ENCODE measurements at regions not wholly inside any gene's neighbourhood (a gene's known extent, or its start where the extent isn't known, plus 50 kb on each side); places are given as distances from the start of the nearest gene placed in this dataset.
"Not testable (repeated sequence)": the region's sequence is repeated elsewhere in the genome, so short reads cannot be mapped to it uniquely, and the experiment has no call there.

DNA sequence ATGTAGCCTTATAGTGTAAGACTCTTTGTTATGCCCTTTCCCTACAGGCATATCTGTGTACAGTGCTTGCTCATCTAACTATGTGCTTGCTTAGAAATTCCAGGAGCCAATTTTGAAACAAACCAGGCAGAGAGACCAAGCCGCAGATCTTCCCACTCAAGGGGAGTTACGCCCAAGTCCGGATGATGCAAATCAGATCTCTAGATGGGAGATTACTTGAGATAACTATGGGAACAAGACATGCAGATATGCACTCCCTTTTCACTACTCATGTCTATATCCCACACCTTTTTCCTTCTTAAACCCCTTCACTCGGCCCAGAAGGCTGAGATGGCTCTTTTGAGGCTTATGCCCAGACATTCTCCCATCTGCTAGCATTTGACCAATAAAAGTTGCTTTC is 179.7 kb upstream of the ZNF658 start:
- DNase-seq; H3K36me3 Mint-ChIP-seq (ENCODE audit: low read depth); H3K9me3 Mint-ChIP-seq (ENCODE audit: low read depth); H3K27ac Mint-ChIP-seq; intact Hi-C loops (cut with DNase I, micrococcal nuclease); H3K4me3 Mint-ChIP-seq; POLR2A ChIA-PET; H3K27me3 Mint-ChIP-seq; CTCF ChIA-PET; ATAC-seq; H3K4me1 Mint-ChIP-seq: not testable (repeated sequence)

DNA sequence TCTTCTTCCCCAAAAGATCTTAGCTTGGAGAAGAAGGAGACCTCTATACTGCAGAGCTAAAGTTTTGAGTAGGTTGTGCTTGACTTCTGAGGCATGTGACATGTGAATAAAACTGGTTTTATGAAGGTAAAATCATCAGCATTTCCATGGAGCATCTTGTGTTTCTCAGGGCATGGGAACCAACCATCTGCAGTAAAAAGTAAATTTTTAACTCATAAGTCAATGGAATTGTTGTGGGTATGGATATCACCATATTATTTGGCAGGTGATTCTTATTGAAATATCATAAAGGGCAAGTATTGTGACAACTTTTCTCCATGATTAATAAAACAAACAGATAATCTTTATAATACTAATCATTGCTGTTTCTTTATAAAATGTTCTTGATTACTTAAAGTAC is 173.0 kb upstream of the ZNF658 start:
- H3K4me1 Mint-ChIP-seq; ATAC-seq; intact Hi-C loops (cut with DNase I, micrococcal nuclease); CTCF ChIA-PET; POLR2A ChIA-PET; H3K27ac Mint-ChIP-seq; H3K36me3 Mint-ChIP-seq (ENCODE audit: low read depth); H3K27me3 Mint-ChIP-seq; DNase-seq; H3K9me3 Mint-ChIP-seq (ENCODE audit: low read depth); H3K4me3 Mint-ChIP-seq: not testable (repeated sequence)

DNA sequence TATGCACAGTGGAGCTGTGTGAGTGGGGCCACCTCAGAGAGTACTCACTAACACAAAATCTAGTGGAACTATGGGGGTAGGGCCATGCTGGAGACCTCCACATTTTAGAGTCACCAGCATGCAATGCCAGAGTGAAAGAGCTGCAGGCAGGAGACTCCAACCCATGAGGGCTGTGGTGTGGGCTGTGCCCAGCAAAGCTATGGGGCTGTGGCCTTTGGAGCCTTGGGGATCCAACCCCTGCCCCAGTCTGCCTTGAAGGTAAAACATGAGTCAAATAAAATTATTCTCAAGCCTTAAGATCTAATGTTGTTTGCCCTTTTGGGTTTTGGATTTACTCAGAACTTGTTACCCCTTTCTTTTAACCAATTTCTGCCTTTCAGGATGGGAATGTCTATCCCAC is 163.8 kb upstream of the ZNF658 start:
- DNase-seq; H3K27ac Mint-ChIP-seq; H3K9me3 Mint-ChIP-seq (ENCODE audit: low read depth); H3K36me3 Mint-ChIP-seq (ENCODE audit: low read depth); H3K4me1 Mint-ChIP-seq; POLR2A ChIA-PET; intact Hi-C loops (cut with DNase I, micrococcal nuclease); H3K27me3 Mint-ChIP-seq; CTCF ChIA-PET; H3K4me3 Mint-ChIP-seq; ATAC-seq: not testable (repeated sequence)

DNA sequence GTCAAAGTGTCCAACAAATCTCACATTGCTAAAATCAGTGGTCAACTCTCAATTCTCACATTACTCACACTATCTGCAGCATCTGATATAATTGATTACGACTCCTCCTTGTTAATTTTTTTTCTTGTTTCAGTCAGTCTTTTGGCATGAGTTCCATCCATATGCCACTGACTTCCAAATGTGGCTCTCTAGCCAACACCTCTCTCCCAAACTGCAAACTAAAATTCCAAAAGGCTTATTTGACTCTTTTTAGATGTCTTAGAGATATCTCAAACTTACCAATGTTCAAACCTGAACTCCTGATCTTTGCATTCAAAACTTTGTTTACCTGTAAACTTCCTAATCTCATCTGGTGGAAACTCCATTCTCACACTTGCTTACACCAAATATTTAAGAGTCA is 162.1 kb upstream of the ZNF658 start:
- H3K27ac Mint-ChIP-seq; POLR2A ChIA-PET; ATAC-seq; H3K36me3 Mint-ChIP-seq (ENCODE audit: low read depth); H3K4me1 Mint-ChIP-seq; H3K4me3 Mint-ChIP-seq; H3K9me3 Mint-ChIP-seq (ENCODE audit: low read depth); DNase-seq; H3K27me3 Mint-ChIP-seq; CTCF ChIA-PET; intact Hi-C loops (cut with DNase I, micrococcal nuclease): not testable (repeated sequence)

DNA sequence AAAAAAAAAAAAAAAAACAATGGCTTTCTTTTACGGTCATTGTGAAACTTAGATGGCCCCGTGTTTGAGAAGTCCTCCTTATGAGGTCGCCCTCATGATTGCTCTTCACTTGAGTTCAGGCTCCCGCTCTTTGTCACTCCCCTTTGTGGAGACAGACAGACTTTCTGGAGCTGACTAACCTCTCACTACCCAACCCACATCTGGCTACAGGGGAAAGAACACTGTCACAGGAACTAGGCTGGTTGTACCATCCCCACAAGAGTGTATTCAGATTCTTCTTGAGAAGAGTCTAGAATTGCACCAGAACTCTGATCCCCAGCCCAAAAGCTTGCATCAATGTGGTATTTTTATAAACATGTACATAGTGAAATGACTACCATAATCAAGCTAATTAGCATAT is 160.4 kb upstream of the ZNF658 start:
- H3K27me3 Mint-ChIP-seq; CTCF ChIA-PET; DNase-seq; H3K27ac Mint-ChIP-seq; H3K36me3 Mint-ChIP-seq (ENCODE audit: low read depth); POLR2A ChIA-PET; H3K9me3 Mint-ChIP-seq (ENCODE audit: low read depth); H3K4me3 Mint-ChIP-seq; intact Hi-C loops (cut with DNase I, micrococcal nuclease); H3K4me1 Mint-ChIP-seq: not testable (repeated sequence)
- ATAC-seq = peak; percentile 63

DNA sequence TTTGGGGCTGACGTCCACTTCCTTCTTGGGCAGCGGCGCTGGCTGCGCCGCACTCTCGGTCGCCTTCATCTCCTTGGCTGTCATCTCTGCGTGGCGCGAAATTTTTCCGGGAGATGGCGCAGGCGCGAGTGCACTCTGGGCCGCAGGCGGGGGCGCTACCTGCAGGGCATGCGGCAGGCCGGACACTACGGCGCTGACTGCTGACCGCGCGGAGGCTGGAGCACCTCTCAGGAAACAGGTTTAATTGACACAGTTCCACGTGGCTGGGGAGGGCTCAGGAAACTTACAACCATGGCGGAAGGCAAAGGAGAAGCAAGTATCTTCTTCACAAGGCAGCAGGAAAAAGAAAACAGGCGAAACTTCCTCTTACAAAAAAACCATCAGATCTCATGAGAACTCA is 154.7 kb upstream of the ZNF658 start:
- not testable (repeated sequence) for H3K36me3 Mint-ChIP-seq (ENCODE audit: low read depth); ATAC-seq; H3K27ac Mint-ChIP-seq

DNA sequence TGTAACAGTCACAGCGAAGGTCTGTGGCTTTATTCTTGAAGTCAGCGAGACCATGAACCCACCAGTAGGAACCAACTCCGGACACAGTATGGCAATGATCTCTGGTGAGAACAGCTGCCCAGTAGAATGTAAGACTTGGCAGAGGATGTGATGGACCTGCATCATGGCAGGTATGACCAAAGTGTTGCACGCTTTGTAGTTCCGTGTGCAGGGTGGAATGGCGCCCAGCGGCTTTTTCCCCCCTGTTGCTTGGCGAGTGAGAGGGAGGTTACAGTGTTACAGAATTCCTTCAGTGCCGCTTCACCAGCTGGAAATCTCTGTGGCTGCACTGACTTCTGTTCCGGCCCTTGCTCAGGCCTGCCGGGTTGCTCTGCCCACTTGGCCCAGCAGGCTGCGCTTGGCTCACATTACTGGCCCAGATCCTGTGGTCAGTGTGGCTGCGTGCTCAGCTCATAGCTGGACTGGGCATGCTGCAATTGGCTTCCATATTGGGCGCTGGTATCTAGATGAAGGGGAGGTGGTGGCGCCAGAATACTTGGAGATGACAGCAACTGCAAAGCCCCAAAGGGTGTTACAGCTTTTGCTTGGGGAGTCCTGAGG is 148.1 kb upstream of the ZNF658 start:
- H3K4me3 Mint-ChIP-seq; H3K36me3 Mint-ChIP-seq (ENCODE audit: low read depth); POLR2A ChIA-PET; DNase-seq; intact Hi-C loops (cut with DNase I, micrococcal nuclease); H3K4me1 Mint-ChIP-seq; ATAC-seq; H3K27me3 Mint-ChIP-seq; H3K9me3 Mint-ChIP-seq (ENCODE audit: low read depth); CTCF ChIA-PET; H3K27ac Mint-ChIP-seq: not testable (repeated sequence)

More for the DNA sequence above, 154.7 kb upstream of the ZNF658 start:
- H3K4me1 Mint-ChIP-seq; POLR2A ChIA-PET; intact Hi-C loops (cut with DNase I, micrococcal nuclease); H3K27me3 Mint-ChIP-seq; H3K9me3 Mint-ChIP-seq (ENCODE audit: low read depth); DNase-seq; CTCF ChIA-PET; H3K4me3 Mint-ChIP-seq: not testable (repeated sequence)

DNA sequence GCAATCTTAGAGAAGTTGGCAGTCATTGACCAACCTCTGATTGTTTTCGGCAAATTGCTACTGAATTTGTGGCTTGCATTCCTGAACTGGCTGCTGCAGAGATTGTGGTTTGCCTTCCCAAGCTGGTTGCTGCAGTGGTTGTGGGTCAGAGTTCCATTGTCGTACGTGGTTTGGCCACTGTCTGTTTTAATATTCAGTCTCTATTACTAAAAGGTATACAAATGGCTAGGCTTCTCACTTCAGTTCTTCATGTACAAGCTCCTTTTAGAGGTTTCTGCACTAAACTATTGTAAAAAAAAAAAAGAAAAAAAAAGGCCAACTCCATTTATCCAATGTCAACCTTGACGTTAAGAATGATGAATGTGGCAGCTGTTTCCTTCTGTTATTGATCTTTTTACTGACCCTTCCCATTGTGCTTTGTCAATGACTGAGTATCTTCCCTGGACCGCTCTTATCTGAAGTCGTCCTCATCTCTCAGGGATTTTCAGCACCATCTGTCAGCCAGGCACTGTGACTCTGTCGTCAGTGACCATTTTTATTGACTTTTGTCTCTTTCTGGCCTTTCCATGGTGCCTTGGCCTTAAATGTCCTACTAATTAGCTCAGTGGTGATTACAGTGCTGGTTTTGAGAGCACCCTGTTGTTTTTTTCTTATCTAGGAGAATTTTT is 140.6 kb upstream of the ZNF658 start:
- H3K36me3 Mint-ChIP-seq (ENCODE audit: low read depth); H3K27ac Mint-ChIP-seq; POLR2A ChIA-PET; H3K4me1 Mint-ChIP-seq; intact Hi-C loops (cut with DNase I, micrococcal nuclease); H3K27me3 Mint-ChIP-seq; H3K4me3 Mint-ChIP-seq; CTCF ChIA-PET; DNase-seq; ATAC-seq; H3K9me3 Mint-ChIP-seq (ENCODE audit: low read depth): not testable (repeated sequence)

DNA sequence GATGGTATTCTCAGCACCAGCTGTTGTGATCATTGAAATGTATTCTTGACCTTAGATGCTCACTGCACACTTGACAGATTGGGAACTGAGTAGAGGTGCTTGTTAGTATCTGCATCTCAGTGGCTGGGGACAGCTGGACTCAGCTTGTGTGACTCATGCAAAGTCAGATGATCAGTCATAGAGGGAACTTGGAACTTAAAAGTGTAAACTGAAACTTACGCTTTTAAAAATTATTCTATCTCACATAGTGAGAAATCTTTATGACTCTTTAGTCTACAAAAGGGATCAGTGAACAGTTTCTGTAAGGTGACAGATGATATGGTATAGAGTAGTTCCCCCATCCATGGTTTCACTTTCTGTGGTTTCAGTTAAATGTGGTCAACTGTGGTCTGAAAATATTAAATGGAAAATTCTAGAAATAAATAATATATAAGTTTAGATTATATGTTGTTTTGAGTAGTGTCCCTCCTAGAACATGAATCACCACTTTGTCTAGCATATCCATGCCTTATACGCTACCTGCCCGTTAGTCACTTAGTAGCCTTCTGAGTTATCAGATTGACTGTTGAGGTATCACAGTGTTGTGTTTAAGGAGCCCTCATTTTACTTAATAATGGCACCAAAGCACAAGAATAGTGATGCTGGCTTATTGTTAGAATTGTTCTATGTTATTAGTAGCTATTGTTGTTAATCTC is 135.6 kb upstream of the ZNF658 start:
- H3K9me3 Mint-ChIP-seq (ENCODE audit: low read depth); CTCF ChIA-PET; H3K36me3 Mint-ChIP-seq (ENCODE audit: low read depth); H3K27me3 Mint-ChIP-seq; intact Hi-C loops (cut with DNase I, micrococcal nuclease); H3K27ac Mint-ChIP-seq; H3K4me1 Mint-ChIP-seq; POLR2A ChIA-PET; DNase-seq; H3K4me3 Mint-ChIP-seq: not testable (repeated sequence)
- ATAC-seq = peak; percentile 65

DNA sequence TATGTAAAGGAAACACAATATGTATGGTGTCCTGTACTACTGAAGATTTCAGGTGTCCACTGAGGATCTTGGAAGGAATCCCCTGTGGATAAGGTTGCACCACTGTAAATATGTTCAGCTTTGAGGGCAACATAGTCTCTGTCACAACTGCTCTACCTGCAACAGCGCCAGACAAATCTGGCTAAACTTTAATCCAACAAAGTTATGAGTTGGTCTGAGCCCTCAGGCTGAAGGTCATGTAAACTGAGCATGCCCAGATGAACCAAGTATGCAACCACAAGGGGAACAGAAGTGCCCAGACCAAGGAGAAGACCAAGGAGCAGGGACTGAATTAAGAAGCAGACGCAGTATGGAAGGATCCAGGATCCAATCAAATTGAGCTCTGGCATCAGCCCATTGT is 135.0 kb upstream of the ZNF658 start:
- ATAC-seq; H3K4me3 Mint-ChIP-seq; intact Hi-C loops (cut with DNase I, micrococcal nuclease); DNase-seq; H3K36me3 Mint-ChIP-seq (ENCODE audit: low read depth); POLR2A ChIA-PET; H3K4me1 Mint-ChIP-seq; H3K27ac Mint-ChIP-seq; H3K27me3 Mint-ChIP-seq; CTCF ChIA-PET; H3K9me3 Mint-ChIP-seq (ENCODE audit: low read depth): not testable (repeated sequence)

DNA sequence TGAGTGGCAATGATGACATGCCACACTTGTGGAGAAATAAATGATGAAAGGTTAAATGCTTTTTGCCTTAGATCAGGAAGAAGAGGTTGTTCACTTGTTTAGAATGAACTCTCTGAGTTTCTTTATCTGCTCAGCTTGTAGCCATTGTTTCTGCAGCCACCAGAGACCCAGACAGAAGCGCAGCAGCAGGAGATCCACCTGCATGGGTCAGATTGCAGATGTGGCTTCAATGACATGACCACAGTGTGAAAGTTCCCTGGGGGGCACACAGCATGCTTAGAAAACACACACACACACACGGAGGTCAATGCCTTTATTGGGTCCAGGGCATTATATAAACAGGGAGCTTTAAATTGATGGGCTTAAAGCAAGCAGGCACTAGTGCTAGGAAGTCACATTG is 129.0 kb upstream of the ZNF658 start:
- CTCF ChIA-PET; intact Hi-C loops (cut with DNase I, micrococcal nuclease); H3K27me3 Mint-ChIP-seq; H3K36me3 Mint-ChIP-seq (ENCODE audit: low read depth); ATAC-seq; H3K27ac Mint-ChIP-seq; POLR2A ChIA-PET; H3K4me3 Mint-ChIP-seq; DNase-seq; H3K4me1 Mint-ChIP-seq; H3K9me3 Mint-ChIP-seq (ENCODE audit: low read depth): not testable (repeated sequence)

DNA sequence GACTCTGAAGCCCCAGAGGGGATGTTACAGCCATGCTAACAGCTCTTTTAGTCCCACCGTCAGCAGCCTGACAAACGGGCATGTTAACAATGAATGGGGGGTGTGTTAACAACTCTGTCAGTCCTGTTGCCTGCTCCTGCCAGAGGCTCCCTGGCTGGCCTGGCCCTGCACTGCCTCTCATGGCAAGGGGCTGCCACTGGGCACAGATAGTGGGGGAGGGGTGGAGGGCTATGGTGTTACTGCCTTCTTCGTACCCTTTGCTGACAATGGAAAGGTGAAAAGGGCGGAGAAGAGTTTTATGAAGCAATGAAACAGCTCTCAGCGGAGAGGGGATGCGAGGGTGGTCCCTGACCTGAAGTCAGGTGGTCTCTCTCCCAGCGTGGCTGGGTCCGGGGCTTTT is 125.9 kb upstream of the ZNF658 start:
- H3K4me1 Mint-ChIP-seq; H3K9me3 Mint-ChIP-seq (ENCODE audit: low read depth); H3K4me3 Mint-ChIP-seq; CTCF ChIA-PET; H3K27me3 Mint-ChIP-seq; ATAC-seq; POLR2A ChIA-PET; intact Hi-C loops (cut with DNase I, micrococcal nuclease); H3K27ac Mint-ChIP-seq; H3K36me3 Mint-ChIP-seq (ENCODE audit: low read depth); DNase-seq: not testable (repeated sequence)
